Epithelial cell of prostate (primary cell): ENCODE measurements at regions not wholly inside any gene's neighbourhood (a gene's known extent, or its start where the extent isn't known, plus 50 kb on each side); places are given as distances from the start of the nearest gene placed in this dataset.

ENCODE experiments used
- DNase-seq: peaks from one replicate; pipeline ENCODE4 v3.0.0-alpha.2; 2011; ENCODE audit warnings: low read depth, low spot score
- H3K27ac ChIP-seq: fragments of 450-650 bp; 2 replicates; pipeline ENCODE4 v1.5.1; 2017; ENCODE audit warnings: mild to moderate bottlenecking

GRCh38 chr21:14871861-14872260 lies 192.9 kb downstream of the NRIP1 start:
- DNase-seq, result no peak
- H3K27ac ChIP-seq, result no peak overlapping the region

DNA sequence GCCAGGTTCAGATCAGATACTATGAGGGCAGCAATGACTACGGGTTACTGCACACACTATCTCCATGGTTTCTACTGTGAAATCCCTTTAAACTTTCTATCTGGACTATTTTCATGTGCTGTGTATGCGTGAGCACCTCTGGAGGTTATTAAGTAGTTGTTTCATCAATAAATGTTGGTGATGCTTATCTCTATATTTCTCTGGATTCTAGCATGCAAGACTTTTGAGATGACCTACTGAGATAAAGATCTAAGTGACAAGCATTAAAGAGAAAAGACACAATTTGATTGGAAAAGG lies 194.0 kb downstream of the NRIP1 start:
- DNase-seq, result no peak
- no peak overlapping the region for H3K27ac ChIP-seq

- no peak overlapping the region for H3K27ac ChIP-seq
- DNase-seq, result no peak
Observed at GRCh38 chr21:14869984-14870852, 194.6 kb downstream of the NRIP1 start.

DNA sequence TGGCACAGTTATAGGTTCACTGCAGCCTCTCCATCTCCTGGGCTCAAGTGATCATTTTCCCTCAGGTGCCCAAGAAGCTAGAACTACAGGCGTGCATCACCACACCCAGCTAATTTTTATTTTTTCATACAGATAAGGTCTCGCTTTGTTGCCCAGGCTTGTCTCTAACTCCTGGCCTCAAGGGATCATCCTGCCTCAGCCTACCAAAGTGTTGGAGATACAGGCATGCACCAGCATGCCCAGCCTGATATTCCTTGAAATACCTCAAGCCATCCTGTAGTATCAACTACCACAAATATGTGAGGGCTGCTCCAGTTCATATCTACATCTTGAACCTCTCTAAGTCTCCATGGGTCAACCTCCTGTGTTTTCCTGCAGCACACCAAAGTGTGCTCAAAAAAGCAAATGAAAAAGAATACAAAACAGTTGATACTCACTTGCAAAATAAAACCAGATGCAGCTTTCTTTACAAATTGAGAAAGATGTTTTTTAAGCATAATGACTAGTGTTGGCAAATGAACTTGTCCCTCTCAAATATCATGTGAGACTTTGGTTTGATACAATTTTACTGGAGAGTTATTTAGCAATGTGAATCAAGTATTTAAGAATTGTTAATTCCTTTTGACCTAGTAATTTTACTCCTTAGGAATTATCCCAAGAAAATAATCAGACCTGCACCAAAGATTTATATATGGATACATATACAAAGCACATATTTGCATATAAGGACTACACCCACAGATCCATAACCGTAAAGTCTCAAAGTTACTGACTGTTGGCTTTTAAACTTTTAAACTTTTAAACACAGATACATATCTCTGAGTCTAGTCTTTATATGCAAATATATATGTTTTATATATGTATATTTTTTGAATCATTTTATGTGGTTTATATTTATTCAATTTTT lies 197.7 kb downstream of the NRIP1 start:
- no peak overlapping the region for H3K27ac ChIP-seq
- no peak for DNase-seq

- no peak overlapping the region for H3K27ac ChIP-seq
- DNase-seq, result no peak
Observed at GRCh38 chr21:14864211-14865021, 200.4 kb downstream of the NRIP1 start.

DNA sequence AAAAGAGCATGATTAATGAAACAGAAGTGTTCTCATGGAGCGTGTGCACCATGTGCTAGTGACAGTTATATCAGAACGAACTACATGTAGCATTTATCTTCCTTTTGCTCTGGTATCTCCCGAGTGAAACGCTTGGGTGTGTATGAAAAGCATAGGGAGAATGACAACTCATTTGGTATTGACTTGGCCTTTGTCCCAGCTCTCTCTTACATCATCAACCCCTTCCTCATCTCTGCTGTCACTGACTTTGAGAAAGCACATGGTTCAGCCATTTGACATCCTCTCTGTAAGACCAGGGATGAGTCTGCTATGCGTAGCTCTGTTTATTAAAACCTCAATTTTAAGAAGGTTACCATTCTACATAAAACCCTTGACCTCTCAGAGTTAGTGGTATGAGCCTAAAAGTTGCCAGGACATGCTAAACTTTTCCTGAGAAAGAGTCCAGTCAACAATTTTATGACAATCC lies 201.0 kb downstream of the NRIP1 start:
- no peak for DNase-seq
- H3K27ac ChIP-seq, result no peak overlapping the region

DNA sequence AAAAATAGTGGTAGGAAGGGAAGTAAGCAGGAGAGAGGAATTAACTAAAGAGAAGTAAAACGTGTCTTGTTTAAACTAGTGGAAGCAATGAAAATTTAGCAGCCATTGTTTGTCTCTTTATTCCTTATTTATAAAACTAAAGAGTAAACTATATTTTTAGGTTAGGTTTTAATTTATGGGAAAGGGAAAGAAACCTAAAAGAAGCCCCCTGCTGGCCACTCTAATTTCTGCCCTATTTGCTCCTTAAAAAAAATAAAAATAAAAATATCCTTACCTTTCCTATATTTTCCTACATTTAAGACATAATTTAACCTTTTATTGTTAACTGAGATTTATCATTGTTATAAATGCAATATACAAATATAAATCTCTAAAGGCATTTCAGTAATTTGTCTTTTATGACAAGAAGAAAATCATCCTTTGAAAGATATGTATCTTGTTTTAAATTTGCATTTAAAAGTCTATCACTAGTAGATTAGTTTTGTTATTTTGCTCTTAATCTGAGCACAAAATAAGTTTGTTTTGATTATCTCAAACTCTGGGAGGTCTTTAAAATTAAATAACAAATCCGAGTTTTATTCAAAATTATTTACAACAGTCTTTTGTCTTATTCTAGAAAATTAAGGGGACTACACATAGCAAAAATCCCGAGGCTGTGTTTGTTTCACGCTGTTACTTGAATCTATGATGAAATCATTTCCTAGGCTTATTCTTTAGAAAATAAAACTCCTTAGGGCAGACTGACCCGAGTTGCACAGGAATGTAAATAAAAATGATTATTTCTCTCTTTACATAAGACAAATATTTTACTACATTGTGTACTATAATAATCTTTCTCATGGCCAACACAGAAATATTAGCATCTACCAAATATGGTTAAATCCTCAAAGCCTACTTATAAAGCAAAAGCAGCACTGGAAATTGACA lies 201.7 kb downstream of the NRIP1 start:
- no peak overlapping the region for H3K27ac ChIP-seq
- DNase-seq, result no peak

GRCh38 chr21:14858311-14858710 lies 206.5 kb downstream of the NRIP1 start:
- DNase-seq, result no peak
- no peak overlapping the region for H3K27ac ChIP-seq

DNA sequence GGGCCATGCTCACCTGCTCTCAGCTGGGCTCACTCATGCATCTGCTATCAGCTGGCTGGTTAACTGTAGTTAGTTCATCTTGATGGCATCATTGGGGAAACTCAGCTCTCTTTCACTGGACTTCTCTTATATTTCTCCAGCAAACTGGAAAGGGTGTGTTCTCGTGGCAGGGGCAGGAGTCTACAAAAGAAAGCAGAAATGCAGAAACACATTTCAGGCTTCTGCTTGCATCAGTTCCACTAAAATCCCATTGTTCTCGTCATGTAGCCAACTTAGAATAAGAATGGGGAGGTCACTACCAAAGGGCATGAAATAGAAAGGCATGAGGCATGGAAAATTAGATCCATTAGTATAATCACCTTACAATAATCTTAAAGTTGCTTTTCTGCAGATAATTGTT lies 207.3 kb downstream of the NRIP1 start:
- no peak for DNase-seq
- no peak overlapping the region for H3K27ac ChIP-seq

DNA sequence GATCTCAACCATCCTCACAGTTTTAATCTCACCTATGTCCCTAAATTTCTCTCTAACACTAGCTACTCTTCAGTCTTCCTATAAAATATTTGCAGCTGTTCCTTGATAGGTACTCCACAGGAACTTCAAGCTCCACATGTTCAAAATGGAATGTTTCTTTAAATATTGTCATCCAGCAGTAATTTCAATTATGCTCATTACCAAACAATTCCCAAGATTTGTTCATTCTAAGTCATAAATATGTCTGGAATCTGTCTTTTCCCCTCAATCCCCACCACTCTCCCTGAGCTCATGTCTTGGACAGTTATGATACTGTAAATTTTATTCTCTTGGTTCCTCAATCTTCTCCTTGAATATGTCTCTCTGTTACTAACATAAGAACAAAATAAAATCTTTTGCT lies 214.4 kb downstream of the NRIP1 start:
- no peak overlapping the region for H3K27ac ChIP-seq
- DNase-seq, result no peak

- no peak for DNase-seq
- H3K27ac ChIP-seq, result no peak overlapping the region
Observed at GRCh38 chr21:14846621-14847020, 218.2 kb downstream of the NRIP1 start.

- no peak for DNase-seq
- no peak overlapping the region for H3K27ac ChIP-seq
Observed at GRCh38 chr21:14844001-14844400, 220.8 kb downstream of the NRIP1 start.

DNA sequence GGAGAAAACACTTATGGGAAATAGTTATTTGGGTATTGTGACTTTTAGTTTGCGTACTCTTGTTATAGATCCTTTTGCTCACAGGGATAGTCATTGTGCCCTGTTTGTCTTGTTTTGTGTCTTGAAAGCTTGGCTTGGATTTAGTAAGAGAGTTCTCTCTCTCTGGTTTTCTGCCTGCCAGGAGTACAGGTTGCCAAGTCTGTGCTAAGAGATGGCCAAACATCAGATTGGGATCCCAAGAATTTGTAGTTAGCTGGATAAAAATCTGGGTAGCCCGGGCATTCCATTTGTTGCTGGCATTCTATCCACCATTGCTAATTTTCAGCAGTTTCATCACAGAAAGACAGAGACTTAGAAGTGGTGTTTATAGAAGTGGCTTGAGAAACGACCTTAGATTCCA lies 222.2 kb downstream of the NRIP1 start:
- no peak overlapping the region for H3K27ac ChIP-seq
- no peak for DNase-seq

DNA sequence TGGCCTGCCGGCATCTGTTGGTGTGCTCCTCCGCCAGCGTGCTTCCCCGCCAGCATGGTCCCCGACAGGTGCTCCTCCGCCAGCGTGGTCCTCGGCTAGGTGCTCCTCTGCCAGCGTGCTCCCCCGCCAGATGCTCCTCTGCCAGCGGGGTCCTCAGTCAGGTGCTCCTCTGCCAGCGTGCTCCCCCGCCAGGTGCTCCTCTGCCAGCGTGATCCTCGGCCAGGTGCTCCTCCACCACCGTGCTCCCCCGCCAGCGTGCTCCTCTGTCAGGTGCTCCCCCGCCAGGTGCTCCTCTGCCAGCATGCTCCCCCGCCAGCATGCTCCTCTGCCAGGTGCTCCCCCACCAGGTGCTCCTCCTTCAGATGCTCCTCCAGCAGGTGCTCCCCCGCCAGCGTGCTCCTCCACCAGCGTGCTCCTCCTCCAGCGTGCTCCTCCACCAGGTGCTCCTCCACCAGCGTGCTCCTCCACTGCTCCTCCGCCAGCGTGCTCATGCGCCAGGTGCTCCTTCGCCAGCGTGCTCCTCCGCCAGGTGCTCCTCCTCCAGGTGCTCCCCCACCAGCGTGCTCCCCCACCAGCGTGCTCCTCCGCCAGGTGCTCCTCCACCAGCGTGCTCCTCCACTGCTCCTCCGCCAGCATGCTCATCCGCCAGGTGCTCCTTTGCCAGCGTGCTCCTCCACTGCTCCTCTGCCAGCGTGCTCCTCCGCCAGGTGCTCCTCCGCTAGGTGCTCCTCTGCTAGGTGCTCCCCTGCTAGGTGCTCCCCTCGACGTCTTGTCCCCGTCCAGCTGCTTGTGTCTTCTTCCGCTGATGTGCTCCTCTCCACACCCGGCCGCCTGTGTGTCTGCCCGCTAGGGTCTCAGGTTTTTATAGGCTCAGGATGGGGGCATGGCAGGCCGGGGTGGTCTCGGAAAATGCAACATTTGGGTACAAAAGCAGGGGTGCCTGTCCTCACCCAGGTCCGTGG lies 223.0 kb downstream of the NRIP1 start:
- H3K27ac ChIP-seq, result no peak overlapping the region
- no peak for DNase-seq

- H3K27ac ChIP-seq, result no peak overlapping the region
- no peak for DNase-seq
Observed at GRCh38 chr21:14838400-14838799, 226.4 kb downstream of the NRIP1 start.

DNA sequence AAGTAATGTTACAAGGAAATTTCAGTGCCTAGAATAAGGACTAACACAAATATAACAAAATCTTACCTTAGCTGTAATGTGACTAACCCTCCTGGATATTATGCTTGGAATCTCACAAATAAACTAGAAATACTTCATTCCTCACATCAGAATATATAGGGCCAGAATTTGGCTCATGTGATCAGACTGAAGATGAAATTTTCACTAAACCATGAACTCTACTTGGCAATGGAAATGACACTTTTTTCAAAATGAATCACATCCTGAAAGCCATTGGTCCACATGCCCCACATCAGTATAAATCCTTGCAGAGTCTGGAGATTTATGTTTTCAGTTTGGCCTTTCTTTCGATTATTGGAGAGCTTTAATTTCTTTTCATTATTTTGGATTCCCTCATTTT lies 227.8 kb downstream of the NRIP1 start:
- no peak for DNase-seq

DNA sequence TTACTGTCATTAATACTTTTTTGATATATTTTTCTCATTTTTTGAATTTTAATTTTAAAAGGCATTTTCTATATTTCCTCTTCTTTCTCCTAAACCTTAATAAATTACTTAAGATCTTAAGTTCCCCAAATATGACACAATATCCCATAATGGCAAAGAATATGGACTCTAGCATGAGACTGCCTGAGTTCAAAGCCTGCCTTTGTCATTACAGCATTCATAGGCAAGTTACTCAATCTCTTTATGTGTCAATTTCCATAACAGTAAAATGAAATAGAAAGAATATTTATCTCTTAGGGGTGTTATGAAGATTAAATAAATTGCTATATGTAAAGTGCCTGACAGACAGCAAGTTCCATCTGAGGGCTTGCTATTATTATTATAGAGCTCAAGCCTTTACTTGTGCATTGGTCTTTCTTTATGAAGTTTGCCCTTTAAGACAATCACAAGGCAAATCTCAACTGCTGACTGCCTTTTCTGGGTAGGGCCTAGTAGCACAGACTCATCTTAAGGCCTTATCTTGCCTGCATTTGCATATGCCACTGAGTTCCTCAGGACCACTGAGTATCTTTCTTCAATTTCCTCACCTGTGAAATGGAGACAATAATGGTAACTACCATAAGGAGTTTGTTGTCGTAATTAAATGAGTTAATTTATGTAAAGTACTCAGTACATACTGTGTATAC lies 231.0 kb downstream of the NRIP1 start:
- H3K27ac ChIP-seq, result no peak overlapping the region
- no peak for DNase-seq

More for the DNA sequence above, 227.8 kb downstream of the NRIP1 start:
- H3K27ac ChIP-seq, result no peak overlapping the region

DNA sequence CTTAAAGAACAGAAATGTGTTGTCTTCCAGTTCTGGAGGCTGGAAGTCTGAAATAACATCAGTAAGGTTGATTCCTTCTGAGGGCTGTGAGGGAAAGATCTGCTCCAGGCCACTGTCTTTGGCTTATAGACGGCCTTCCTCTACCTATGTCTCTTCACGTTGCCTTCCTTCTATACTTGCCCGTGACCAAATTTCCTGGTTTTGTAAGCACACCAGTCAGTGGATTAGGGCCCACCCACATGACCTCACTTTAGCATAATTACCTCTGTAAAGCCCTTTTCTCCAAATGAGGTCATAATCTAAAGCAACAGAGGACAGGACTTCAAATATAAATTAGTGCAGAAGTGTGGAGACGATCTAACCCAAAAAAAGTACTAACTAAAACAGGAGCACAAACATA lies 231.6 kb downstream of the NRIP1 start:
- no peak overlapping the region for H3K27ac ChIP-seq
- no peak for DNase-seq
